ENCODE measurements at regions not wholly inside any gene's neighbourhood (a gene's known extent, or its start where the extent isn't known, plus 50 kb on each side); places are given as distances from the start of the nearest gene placed in this dataset.

GRCh38 chr3:102081572-102082289 lies 232.4 kb downstream of the NFKBIZ start:
- no peak for DNase-seq (ENCODE audit: low read depth in 2 of 2)

- DNase-seq (ENCODE audit: low read depth in 2 of 2): no peak
Measured at GRCh38 chr3:102083473-102083872, 234.2 kb downstream of the NFKBIZ start.

- no peak for DNase-seq (ENCODE audit: low read depth in 2 of 2)
Measured at GRCh38 chr3:102084006-102084405, 234.7 kb downstream of the NFKBIZ start.

GRCh38 chr3:102084704-102085103 lies 235.4 kb downstream of the NFKBIZ start:
- DNase-seq (ENCODE audit: low read depth in 2 of 2): no peak

GRCh38 chr3:102085431-102086176 lies 236.3 kb downstream of the NFKBIZ start:
- no peak for DNase-seq (ENCODE audit: low read depth in 2 of 2)

GRCh38 chr3:102087236-102087635 lies 237.9 kb downstream of the NFKBIZ start:
- DNase-seq (ENCODE audit: low read depth in 2 of 2): no peak

- DNase-seq (ENCODE audit: low read depth in 2 of 2): no peak
Measured at GRCh38 chr3:102089239-102089638, 239.9 kb downstream of the NFKBIZ start.

GRCh38 chr3:102089904-102090720 lies 240.8 kb downstream of the NFKBIZ start:
- no peak for DNase-seq (ENCODE audit: low read depth in 2 of 2)

GRCh38 chr3:102090721-102091045 lies 241.4 kb downstream of the NFKBIZ start:
- DNase-seq (ENCODE audit: low read depth in 2 of 2): no peak

- DNase-seq (ENCODE audit: low read depth in 2 of 2): no peak
Measured at GRCh38 chr3:102091358-102091757, 242.0 kb downstream of the NFKBIZ start.

GRCh38 chr3:102092617-102093466 lies 243.5 kb downstream of the NFKBIZ start:
- no peak for DNase-seq (ENCODE audit: low read depth in 2 of 2)

GRCh38 chr3:102094506-102094905 lies 245.2 kb downstream of the NFKBIZ start:
- DNase-seq (ENCODE audit: low read depth in 2 of 2): no peak

GRCh38 chr3:102095383-102095782 lies 246.1 kb downstream of the NFKBIZ start:
- no peak for DNase-seq (ENCODE audit: low read depth in 2 of 2)

- no peak for DNase-seq (ENCODE audit: low read depth in 2 of 2)
Measured at GRCh38 chr3:102096066-102096465, 246.8 kb downstream of the NFKBIZ start.

- DNase-seq (ENCODE audit: low read depth in 2 of 2): no peak
Measured at GRCh38 chr3:102098130-102098885, 249.0 kb downstream of the NFKBIZ start.

- no peak for DNase-seq (ENCODE audit: low read depth in 2 of 2)
Measured at GRCh38 chr3:102099913-102100312, 250.6 kb downstream of the NFKBIZ start.

GRCh38 chr3:102102394-102102793 lies 253.1 kb downstream of the NFKBIZ start:
- no peak for DNase-seq (ENCODE audit: low read depth in 2 of 2)

- no peak for DNase-seq (ENCODE audit: low read depth in 2 of 2)
Measured at GRCh38 chr3:102104033-102104432, 254.7 kb downstream of the NFKBIZ start.

GRCh38 chr3:102105193-102105592 lies 255.9 kb downstream of the NFKBIZ start:
- DNase-seq (ENCODE audit: low read depth in 2 of 2): no peak

GRCh38 chr3:102106416-102107097 lies 257.2 kb downstream of the NFKBIZ start:
- no peak for DNase-seq (ENCODE audit: low read depth in 2 of 2)
